ENCODE measurements at regions not wholly inside any gene's neighbourhood (a gene's known extent, or its start where the extent isn't known, plus 50 kb on each side); places are given as distances from the start of the nearest gene placed in this dataset.

- DNase-seq = no peak
Observed at GRCh38 chr2:176508374-176508773, 239.1 kb downstream of the MTX2 start.

GRCh38 chr2:176508984-176509740, 239.9 kb downstream of the MTX2 start:
- DNase-seq = no peak

- no peak for DNase-seq
Observed at GRCh38 chr2:176514276-176514675, 245.0 kb downstream of the MTX2 start.

GRCh38 chr2:176514805-176515500, 245.7 kb downstream of the MTX2 start:
- no peak for DNase-seq

GRCh38 chr2:176516051-176516602, 246.9 kb downstream of the MTX2 start:
- DNase-seq = no peak

GRCh38 chr2:176518823-176519222, 249.6 kb downstream of the MTX2 start:
- DNase-seq = no peak

- DNase-seq = no peak
Observed at GRCh38 chr2:176521878-176522670, 252.8 kb downstream of the MTX2 start.

- DNase-seq = no peak
Observed at GRCh38 chr2:176525086-176525485, 255.8 kb downstream of the MTX2 start.

GRCh38 chr2:176526995-176527901, 258.0 kb downstream of the MTX2 start:
- no peak for DNase-seq

- no peak for DNase-seq
Observed at GRCh38 chr2:176531608-176532007, 262.4 kb downstream of the MTX2 start.

GRCh38 chr2:176533505-176534193, 264.4 kb downstream of the MTX2 start:
- no peak for DNase-seq

GRCh38 chr2:176534798-176535466, 265.7 kb downstream of the MTX2 start:
- DNase-seq = no peak

- no peak for DNase-seq
Observed at GRCh38 chr2:176535467-176536113, 266.3 kb downstream of the MTX2 start.

GRCh38 chr2:176536439-176537133, 267.3 kb downstream of the MTX2 start:
- DNase-seq = no peak

- DNase-seq = no peak
Observed at GRCh38 chr2:176537932-176538331, 268.7 kb downstream of the MTX2 start.

- DNase-seq = no peak
Observed at GRCh38 chr2:176540995-176541394, 271.8 kb downstream of the MTX2 start.

- DNase-seq = no peak
Observed at GRCh38 chr2:176542476-176542875, 273.2 kb downstream of the MTX2 start.

GRCh38 chr2:176544557-176544956, 275.3 kb downstream of the MTX2 start:
- no peak for DNase-seq

GRCh38 chr2:176544991-176545956, 276.0 kb downstream of the MTX2 start:
- no peak for DNase-seq
